K562 (cell line): ENCODE measurements at regions not wholly inside any gene's neighbourhood (a gene's known extent, or its start where the extent isn't known, plus 50 kb on each side); places are given as distances from the start of the nearest gene placed in this dataset.

Experiments used
- ATAC-seq: fragments of 200-7000 bp; cut with Tn5 transposase; 3 replicates; pipeline ENCODE4 v1.9.1; 2020; ENCODE audit warnings: moderate library complexity
- BruUV-seq: library from RNA; stranded (reverse); fragments of 400-500 nt; replicated peaks from 2 replicates; lab custom pipeline; 2021; lab: Mats Ljungman, UMichigan
- CTCF ChIA-PET: fragments of 300-600 bp; formaldehyde crosslinking; extraction: SDS; loops from one replicate; lab custom pipeline; 2021; ENCODE audit warnings: low intra/inter-chr PET ratio; lab: Yijun Ruan, JAX
- POLR2A ChIA-PET: fragments of 300-600, 350-650 bp; sonication (Branson Sonifier 250); formaldehyde crosslinking; extraction: SDS; loops from one replicate; lab custom pipeline; 2021; ENCODE audit warnings: antibody characterized with exemption, inconsistent platforms; lab: Yijun Ruan, JAX
- DNase-seq, 4 experiments: peaks; one replicate each; pipeline versions ENCODE4 v3.0.0 to v3.0.0-alpha.2; 2011 to 2018; ENCODE audit warnings: low spot score in 3 of 4, mixed read lengths in 3 of 4; ENCODE audit errors: extremely low read depth in 1 of 4
- FAIRE-seq: peaks from 2 replicates; lab custom pipeline; 2011; peaks lifted over from hg19 to GRCh38; lab: Jason Lieb, UNC
- H2AFZ ChIP-seq: 2 replicates; pipeline ENCODE4 v1.6.0; 2011; ENCODE audit warnings: low read depth, low read length, control low read depth, inconsistent platforms
- H3K27ac ChIP-seq: fragments of 200-600 bp; 3 replicates; pipeline ENCODE4 v1.8.0; 2011; ENCODE audit warnings: low read depth, mild to moderate bottlenecking, control low read depth, inconsistent platforms, low read length, moderate library complexity, mixed read lengths; ENCODE audit errors: extremely low read depth
- H3K27me3 ChIP-seq, 2 experiments: fragments of 300-600 bp in 1 of 2; 2 replicates in 1 of 2; 3 replicates in 1 of 2; pipeline versions ENCODE4 v1.6.0 to v1.8.0; 2011; ENCODE audit warnings: inconsistent platforms in 2 of 2, low read length in 2 of 2, mild to moderate bottlenecking in 1 of 2, mixed read lengths in 1 of 2, moderate library complexity in 1 of 2; ENCODE audit not compliant: control insufficient read depth in 2 of 2, insufficient read depth in 2 of 2
- H3K36me3 ChIP-seq: fragments of 300-600 bp; 3 replicates; pipeline ENCODE4 v1.8.0; 2011; ENCODE audit warnings: mild to moderate bottlenecking, low read length, inconsistent platforms; ENCODE audit not compliant: control insufficient read depth, insufficient read depth
- H3K4me1 ChIP-seq, 2 experiments: fragments of 200-600 bp in 1 of 2; replicated peaks in 1 of 2; 2 replicates in 1 of 2; 3 replicates in 1 of 2; pipeline versions ENCODE4 v1.5.1 to v1.8.0; 2011; ENCODE audit warnings: inconsistent platforms in 2 of 2, low read length in 2 of 2, mild to moderate bottlenecking in 1 of 2, mixed read lengths in 1 of 2, moderate library complexity in 1 of 2; ENCODE audit not compliant: control insufficient read depth in 2 of 2, insufficient read depth in 2 of 2
- H3K4me2 ChIP-seq: 2 replicates; pipeline ENCODE4 v1.6.1; 2011; ENCODE audit warnings: low read length, control low read depth, inconsistent platforms, mixed read lengths; ENCODE audit not compliant: insufficient read depth
- H3K4me3 ChIP-seq: fragments of 200-600 bp; sonication (generic), shearing (Covaris generic); 2 replicates; pipeline ENCODE4 v1.5.1; 2016; ENCODE audit warnings: control low read depth, inconsistent platforms
- H3K79me2 ChIP-seq: fragments of 200-600 bp; 3 replicates; pipeline ENCODE4 v1.8.0; 2011; ENCODE audit warnings: low read length, inconsistent platforms; ENCODE audit not compliant: control insufficient read depth, insufficient read depth
- H3K9ac ChIP-seq, 2 experiments: 2 replicates each; pipeline versions ENCODE4 v1.6.0 to v1.6.1; 2011; ENCODE audit warnings: low read depth in 2 of 2, low read length in 2 of 2, control low read depth in 1 of 2, inconsistent platforms in 1 of 2, mild to moderate bottlenecking in 1 of 2, mixed read lengths in 1 of 2; ENCODE audit not compliant: insufficient read depth in 1 of 2
- H3K9me1 ChIP-seq: one replicate; pipeline ENCODE4 v1.6.0; 2011; ENCODE audit warnings: inconsistent platforms, mild to moderate bottlenecking, low read length, moderate library complexity; ENCODE audit not compliant: control insufficient read depth, insufficient read depth
- H3K9me3 ChIP-seq: replicated peaks from 2 replicates; pipeline ENCODE4 v1.5.1; 2011; ENCODE audit warnings: low read depth, low read length, inconsistent platforms; ENCODE audit not compliant: control insufficient read depth, insufficient read depth
- H4K20me1 ChIP-seq: replicated peaks from 2 replicates; pipeline ENCODE4 v1.6.1; 2011; ENCODE audit warnings: low read length, inconsistent platforms, mixed read lengths; ENCODE audit not compliant: control insufficient read depth, insufficient read depth
- ARHGAP35 ChIP-seq: fragments of 450-650 bp; IDR thresholded peaks from 2 replicates; pipeline ENCODE4 v1.6.1; 2018; ENCODE audit not compliant: partially characterized antibody
- CHD2 ChIP-seq: IDR thresholded peaks from 2 replicates; pipeline ENCODE4 v1.6.1; 2011; ENCODE audit warnings: low read depth, low read length
- ESRRB ChIP-seq: fragments of 250-450 bp; sonication (Bioruptor Pico); IDR thresholded peaks from 2 replicates; pipeline ENCODE4 v1.5.0; 2020; ENCODE audit warnings: mild to moderate bottlenecking, moderate library complexity, borderline replicate concordance
- GTF2E2 ChIP-seq: fragments of 200-800 bp; sonication (Bioruptor generic); IDR thresholded peaks from 2 replicates; pipeline ENCODE4 v1.6.1; 2016; ENCODE audit warnings: missing genetic modification characterization, missing compliant biosample characterization
- KLF1 ChIP-seq: fragments of 450-650 bp; IDR thresholded peaks from 2 replicates; pipeline ENCODE4 v1.6.1; 2016; ENCODE audit warnings: missing genetic modification characterization, missing compliant biosample characterization
- MTA2 ChIP-seq: fragments of 450-650 bp; IDR thresholded peaks from 2 replicates; pipeline ENCODE4 v1.6.1; 2016; ENCODE audit warnings: low read depth
- NFIX ChIP-seq: fragments of 250-450 bp; sonication (Bioruptor Pico); IDR thresholded peaks from 2 replicates; pipeline ENCODE4 v1.4.0; 2020; ENCODE audit warnings: low read depth, mild to moderate bottlenecking, moderate library complexity
- PTRF ChIP-seq: fragments of 450-650 bp; IDR thresholded peaks from 2 replicates; pipeline ENCODE4 v1.6.1; 2016; ENCODE audit warnings: mild to moderate bottlenecking, missing genetic modification characterization, missing compliant biosample characterization
- PTTG1 ChIP-seq: fragments of 450-650 bp; IDR thresholded peaks from 2 replicates; pipeline ENCODE4 v1.6.1; 2016; ENCODE audit warnings: low read depth, mild to moderate bottlenecking, missing genetic modification characterization, missing compliant biosample characterization
- RFX5 ChIP-seq: IDR thresholded peaks from 2 replicates; pipeline ENCODE4 v1.6.1; 2011; ENCODE audit warnings: low read depth, mild to moderate bottlenecking, improper control_type of control experiment, low read length
- TBL1XR1 ChIP-seq, 2 experiments: IDR thresholded peaks; 2 replicates each; pipeline ENCODE4 v1.6.1; 2012; ENCODE audit warnings: improper control_type of control experiment in 2 of 2, low read length in 2 of 2, mild to moderate bottlenecking in 1 of 2
- TFAM ChIP-seq: fragments of 250-450 bp; sonication (Bioruptor Pico); conservative IDR thresholded peaks from 2 replicates; pipeline ENCODE4 v1.5.0; 2021; ENCODE audit warnings: mild to moderate bottlenecking, moderate library complexity
- ZBED1 ChIP-seq: IDR thresholded peaks from 2 replicates; pipeline ENCODE4 v1.6.1; 2014
- ZNF24 ChIP-seq: fragments of 450-650 bp; IDR thresholded peaks from 2 replicates; pipeline ENCODE4 v1.6.1; 2016
- WGBS: fragments of 100-300 bp; shearing (Covaris generic); methylation state at CpG from one replicate; pipeline ENCODE4 v1.1.6; 2016; ENCODE audit warnings: low coverage, mixed read lengths; ENCODE audit not compliant: insufficient coverage; ENCODE audit errors: missing lambda C conversion rate; 5-methylcytosine and 5-hydroxymethylcytosine counted together
- in situ Hi-C: fragments of 300-500 bp; cut with MboI; formaldehyde crosslinking; loops from 4 replicates; pipeline ENCODE4 v1.15.0; 2018; ENCODE audit warnings: inconsistent platforms, mixed read lengths
- intact Hi-C: fragments of 100-400 bp; cut with micrococcal nuclease; formaldehyde crosslinking; loops from 2 replicates; pipeline ENCODE4 v1.14.2; 2022
- TF ChIP-seq, protein P1 (sequence below): fragments of 450-650 bp; formaldehyde crosslinking; IDR thresholded peaks from 2 replicates; pipeline ENCODE4 v1.4.0; 2020; ENCODE audit warnings: mild to moderate bottlenecking, moderate library complexity

DNA sequence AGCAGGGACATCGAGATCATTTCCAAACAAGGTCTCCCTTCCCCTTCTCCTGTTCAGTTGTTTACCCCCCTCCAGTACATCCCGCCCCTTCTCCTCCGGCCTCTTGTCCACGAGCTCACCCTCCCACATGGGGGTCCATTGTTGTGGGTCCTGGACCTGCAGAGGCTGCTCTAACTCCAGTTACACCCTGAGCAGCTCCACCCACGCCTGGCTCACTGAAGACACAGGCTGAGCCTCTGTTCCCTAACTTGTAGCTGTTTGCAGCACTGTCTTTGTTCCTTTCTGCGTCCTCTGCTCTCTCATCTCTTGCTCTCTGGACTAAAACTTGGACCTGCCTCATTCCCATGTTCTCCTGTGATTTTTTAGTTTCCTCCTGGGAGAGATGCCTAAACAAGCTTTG, 377.5 kb downstream of the MED10 start:
- Histone ChIP-seq H3K27ac (no peak overlapping the region), H3K36me3 (no peaks in the 10 kb centered on the region), H3K9me3 (no peaks in the 10 kb centered on the region), H3K9me1 (no peaks in the 10 kb centered on the region), H2AFZ (no peak overlapping the region), H3K4me3 (no peak overlapping the region), H3K27me3 (peaks cover 0 to 3% of the 10 kb centered on the region in 2 experiments; a peak in 1 of 5 replicates), H3K4me2 (no peak overlapping the region), H3K4me1 (no peaks in the 10 kb centered on the region), H4K20me1 (no peaks in the 10 kb centered on the region), H3K79me2 (no peaks in the 10 kb centered on the region), H3K9ac (no peak overlapping the region)
- WGBS: 0% methylated on average over 6 of the region's 6 CpGs
- DNase-seq: no peak
- intact Hi-C loops (no loop called here), in situ Hi-C loops (no loop called here)
- ChIA-PET POLR2A (interaction anchor here (0.8 kb wide), 1 partner anchor 9 kb away, joined by 3 read pairs; no protein-coding TSS in a partner anchor), CTCF (no interaction called here)
- no peak for TF ChIP-seq ZBED1
- TF ChIP-seq PTRF: no peak
- TF ChIP-seq TBL1XR1 (IDR thresholded peaks at IDR 0.05; ENCODE audit: low read length in 2 of 2): no peak
- no peak for TF ChIP-seq KLF1
- no peak for TF ChIP-seq NFIX (CRISPR knock-in tag)
- TF ChIP-seq, protein P1, sequence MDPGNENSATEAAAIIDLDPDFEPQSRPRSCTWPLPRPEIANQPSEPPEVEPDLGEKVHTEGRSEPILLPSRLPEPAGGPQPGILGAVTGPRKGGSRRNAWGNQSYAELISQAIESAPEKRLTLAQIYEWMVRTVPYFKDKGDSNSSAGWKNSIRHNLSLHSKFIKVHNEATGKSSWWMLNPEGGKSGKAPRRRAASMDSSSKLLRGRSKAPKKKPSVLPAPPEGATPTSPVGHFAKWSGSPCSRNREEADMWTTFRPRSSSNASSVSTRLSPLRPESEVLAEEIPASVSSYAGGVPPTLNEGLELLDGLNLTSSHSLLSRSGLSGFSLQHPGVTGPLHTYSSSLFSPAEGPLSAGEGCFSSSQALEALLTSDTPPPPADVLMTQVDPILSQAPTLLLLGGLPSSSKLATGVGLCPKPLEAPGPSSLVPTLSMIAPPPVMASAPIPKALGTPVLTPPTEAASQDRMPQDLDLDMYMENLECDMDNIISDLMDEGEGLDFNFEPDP (CRISPR knock-in tag): no peak
- no peak for TF ChIP-seq MTA2
- TF ChIP-seq GTF2E2: no peak
- no peak for TF ChIP-seq RFX5
- TF ChIP-seq ZNF24: no peak
- no peak for TF ChIP-seq TFAM (CRISPR knock-in tag)
- TF ChIP-seq PTTG1 (tag): no peak
- no peak for TF ChIP-seq ARHGAP35
- TF ChIP-seq CHD2: no peak
- TF ChIP-seq ESRRB (CRISPR knock-in tag): no peak
- ATAC-seq: no peak
- BruUV-seq: no TSS peak
- FAIRE-seq: no peak
